ENCODE measurements at regions not wholly inside any gene's neighbourhood (a gene's known extent, or its start where the extent isn't known, plus 50 kb on each side); places are given as distances from the start of the nearest gene placed in this dataset.

DNA sequence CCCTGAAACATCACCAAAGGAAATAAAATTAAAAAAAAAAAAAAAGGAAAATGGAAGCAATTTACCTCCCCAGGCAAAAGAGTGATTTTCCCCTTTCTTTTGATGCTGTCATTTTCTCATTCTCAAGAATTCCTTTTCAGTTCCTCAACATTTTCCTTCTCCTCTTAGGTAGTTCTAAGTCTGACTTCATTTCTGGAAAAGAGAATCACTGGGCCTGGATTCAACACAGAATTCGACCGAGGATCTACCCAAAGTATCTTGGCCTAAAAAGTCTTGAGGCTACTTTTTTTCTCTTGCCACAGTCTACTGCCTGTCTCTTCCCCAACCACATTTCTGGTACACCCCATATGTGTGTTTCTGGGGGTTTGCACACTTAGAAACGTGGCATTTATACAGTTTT lies 717.8 kb upstream of the TBX3 start:
- 48% methylated on average over 3 of the region's 3 CpGs for WGBS (ENCODE audit: missing lambda C conversion rate)
- Histone ChIP-seq H3K4me2 (no peak overlapping the region), H3K4me3 (no peak overlapping the region), H3K4me1 (peaks cover 22% of the 10 kb centered on the region), H3K27ac (no peak overlapping the region), H3K9me3 (peaks cover 4% of the 10 kb centered on the region; the same call in 2 of the 3 replicates)
- ChIA-PET POLR2A (no interaction called here), CTCF (no interaction called here)
- no peak for ATAC-seq
- DNase-seq (ENCODE audit: low read depth in 1 of 2, low spot score in 1 of 2), result no peak
- FAIRE-seq, result no peak
- TF ChIP-seq, protein P1, sequence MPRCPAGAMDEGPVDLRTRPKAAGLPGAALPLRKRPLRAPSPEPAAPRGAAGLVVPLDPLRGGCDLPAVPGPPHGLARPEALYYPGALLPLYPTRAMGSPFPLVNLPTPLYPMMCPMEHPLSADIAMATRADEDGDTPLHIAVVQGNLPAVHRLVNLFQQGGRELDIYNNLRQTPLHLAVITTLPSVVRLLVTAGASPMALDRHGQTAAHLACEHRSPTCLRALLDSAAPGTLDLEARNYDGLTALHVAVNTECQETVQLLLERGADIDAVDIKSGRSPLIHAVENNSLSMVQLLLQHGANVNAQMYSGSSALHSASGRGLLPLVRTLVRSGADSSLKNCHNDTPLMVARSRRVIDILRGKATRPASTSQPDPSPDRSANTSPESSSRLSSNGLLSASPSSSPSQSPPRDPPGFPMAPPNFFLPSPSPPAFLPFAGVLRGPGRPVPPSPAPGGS (IDR thresholded peaks at IDR 0.05), result no peak
- TF ChIP-seq ZNF302 (CRISPR knock-in tag; IDR thresholded peaks at IDR 0.05) (no peak), NR3C1 (IDR thresholded peaks at IDR 0.05) (no peak), MAZ (IDR thresholded peaks at IDR 0.05; ENCODE audit: borderline replicate concordance, low read depth, low read length) (no peak)
- TF ChIP-seq, protein P2, sequence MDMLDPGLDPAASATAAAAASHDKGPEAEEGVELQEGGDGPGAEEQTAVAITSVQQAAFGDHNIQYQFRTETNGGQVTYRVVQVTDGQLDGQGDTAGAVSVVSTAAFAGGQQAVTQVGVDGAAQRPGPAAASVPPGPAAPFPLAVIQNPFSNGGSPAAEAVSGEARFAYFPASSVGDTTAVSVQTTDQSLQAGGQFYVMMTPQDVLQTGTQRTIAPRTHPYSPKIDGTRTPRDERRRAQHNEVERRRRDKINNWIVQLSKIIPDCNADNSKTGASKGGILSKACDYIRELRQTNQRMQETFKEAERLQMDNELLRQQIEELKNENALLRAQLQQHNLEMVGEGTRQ (IDR thresholded peaks at IDR 0.05), result no peak

DNA sequence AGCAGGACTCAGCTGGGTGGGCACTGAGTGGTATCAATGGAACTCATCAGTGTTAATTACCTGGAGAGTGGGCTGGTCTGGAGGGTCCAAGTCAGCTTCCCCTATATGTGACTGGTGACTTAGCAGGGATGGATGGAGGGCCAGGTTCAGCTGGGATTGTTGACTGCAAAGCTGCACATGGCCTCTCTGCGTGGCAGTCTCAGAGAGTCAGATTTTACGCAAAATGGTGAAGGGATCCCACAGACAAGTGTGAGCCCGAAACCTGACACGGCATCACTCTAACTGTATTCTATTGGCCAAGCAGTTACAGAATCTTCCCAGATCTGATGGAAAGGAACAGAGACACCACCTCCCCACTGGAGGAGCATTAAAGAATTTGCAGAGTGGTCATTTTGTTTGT lies 716.0 kb upstream of the TBX3 start:
- Histone ChIP-seq H3K9me3 (peaks cover 14% of the 10 kb centered on the region; the same call in 2 of the 3 replicates), H3K4me2 (no peak overlapping the region), H3K4me3 (no peak overlapping the region), H3K4me1 (peaks cover 20% of the 10 kb centered on the region), H3K27ac (no peak overlapping the region)
- 94% methylated on average over 4 of the region's 4 CpGs for WGBS (ENCODE audit: missing lambda C conversion rate)
- ChIA-PET CTCF (interaction anchor here (0.6 kb wide), 1 partner anchor 569 kb away, joined by 3 read pairs; no protein-coding TSS in a partner anchor), POLR2A (no interaction called here)
- FAIRE-seq (no peak), DNase-seq (ENCODE audit: low read depth in 1 of 2, low spot score in 1 of 2) (no peak), ATAC-seq (no peak)
- TF ChIP-seq, protein P3, sequence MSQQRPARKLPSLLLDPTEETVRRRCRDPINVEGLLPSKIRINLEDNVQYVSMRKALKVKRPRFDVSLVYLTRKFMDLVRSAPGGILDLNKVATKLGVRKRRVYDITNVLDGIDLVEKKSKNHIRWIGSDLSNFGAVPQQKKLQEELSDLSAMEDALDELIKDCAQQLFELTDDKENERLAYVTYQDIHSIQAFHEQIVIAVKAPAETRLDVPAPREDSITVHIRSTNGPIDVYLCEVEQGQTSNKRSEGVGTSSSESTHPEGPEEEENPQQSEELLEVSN (IDR thresholded peaks at IDR 0.05; ENCODE audit: borderline replicate concordance, low read depth), result no peak
- TF ChIP-seq HOXB5 (CRISPR knock-in tag; IDR thresholded peaks at IDR 0.05) (no peak), NPAS2 (CRISPR knock-in tag; IDR thresholded peaks at IDR 0.05; ENCODE audit: borderline replicate concordance) (no peak), HOXB13 (CRISPR knock-in tag; IDR thresholded peaks at IDR 0.05; ENCODE audit: low read depth) (no peak), RFX5 (IDR thresholded peaks at IDR 0.05) (no peak), BHLHE40 (IDR thresholded peaks at IDR 0.05; ENCODE audit: low read depth, low read length) (no peak), RNF2 (IDR thresholded peaks at IDR 0.05; ENCODE audit: borderline replicate concordance, low read depth) (no peak), HDAC2 (IDR thresholded peaks at IDR 0.05) (no peak), FOSB (CRISPR knock-in tag; IDR thresholded peaks at IDR 0.05) (no peak), PHF8 (IDR thresholded peaks at IDR 0.05; ENCODE audit: borderline replicate concordance, low read depth) (no peak), CHD4 (IDR thresholded peaks at IDR 0.05; ENCODE audit: borderline replicate concordance) (no peak), RAD21 (conservative IDR thresholded peaks at IDR 0.05 in 1 of 2, IDR thresholded peaks at IDR 0.05 in 1 of 2) (no peak)
- TF ChIP-seq, protein P4, sequence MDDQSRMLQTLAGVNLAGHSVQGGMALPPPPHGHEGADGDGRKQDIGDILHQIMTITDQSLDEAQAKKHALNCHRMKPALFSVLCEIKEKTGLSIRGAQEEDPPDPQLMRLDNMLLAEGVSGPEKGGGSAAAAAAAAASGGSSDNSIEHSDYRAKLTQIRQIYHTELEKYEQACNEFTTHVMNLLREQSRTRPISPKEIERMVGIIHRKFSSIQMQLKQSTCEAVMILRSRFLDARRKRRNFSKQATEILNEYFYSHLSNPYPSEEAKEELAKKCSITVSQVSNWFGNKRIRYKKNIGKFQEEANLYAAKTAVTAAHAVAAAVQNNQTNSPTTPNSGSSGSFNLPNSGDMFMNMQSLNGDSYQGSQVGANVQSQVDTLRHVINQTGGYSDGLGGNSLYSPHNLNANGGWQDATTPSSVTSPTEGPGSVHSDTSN (IDR thresholded peaks at IDR 0.05), result no peak
- TF ChIP-seq, protein P5, sequence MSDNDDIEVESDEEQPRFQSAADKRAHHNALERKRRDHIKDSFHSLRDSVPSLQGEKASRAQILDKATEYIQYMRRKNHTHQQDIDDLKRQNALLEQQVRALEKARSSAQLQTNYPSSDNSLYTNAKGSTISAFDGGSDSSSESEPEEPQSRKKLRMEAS (IDR thresholded peaks at IDR 0.05), result no peak

DNA sequence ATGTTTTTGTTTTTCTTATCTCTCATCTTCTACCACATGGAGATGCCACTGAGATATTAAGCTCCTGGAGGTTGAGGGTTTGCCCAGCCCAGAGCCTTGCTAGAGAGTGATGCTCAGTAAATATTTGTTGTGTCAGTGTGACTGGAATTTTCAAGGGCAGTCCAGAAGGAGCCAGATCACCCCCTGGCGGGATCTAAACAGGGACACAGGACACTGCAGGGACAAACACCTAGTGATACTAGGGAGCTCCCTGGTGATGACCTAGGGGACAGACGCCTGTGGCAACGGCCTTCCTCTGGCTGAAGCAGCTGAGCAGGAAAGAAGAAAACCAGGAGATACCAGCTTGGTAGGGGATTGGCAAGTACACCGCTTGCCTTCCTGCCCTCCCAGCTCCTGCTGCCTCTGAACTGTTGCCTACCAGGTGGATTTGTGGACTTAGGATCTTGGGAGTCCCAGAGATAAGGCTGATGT lies 714.4 kb upstream of the TBX3 start:
- DNase-seq (ENCODE audit: low read depth in 1 of 2, low spot score in 1 of 2), result peak; percentile 49 to 85
- WGBS (ENCODE audit: missing lambda C conversion rate), result 26% methylated on average over 4 of the region's 4 CpGs
- peak; percentile 87 to 93 for ATAC-seq
- ChIA-PET POLR2A (interaction anchor here (1.0 to 1.6 kb wide), 3 partner anchors 45 to 729 kb away, joined by 3 to 13 read pairs (median 3); partner anchors contain the start of gene TBX3), CTCF (interaction anchor here (0.6 to 2.0 kb wide), 25 partner anchors 9 to 736 kb away, joined by 3 to 18 read pairs (median 3); partner anchors contain the start of gene TBX3)
- peak overlapping the region; percentile 42 to 55; a peak in 3 of 6 replicates for H3K27ac ChIP-seq
- no peak for FAIRE-seq
- H3K4me2 ChIP-seq, result peak overlapping the region; percentile 33; the same call in 1 of the 3 replicates
- H3K4me3 ChIP-seq, result no peak overlapping the region
- peaks cover 14% of the 10 kb centered on the region; the same call in 2 of the 3 replicates for H3K9me3 ChIP-seq
- peaks cover 23% of the 10 kb centered on the region; the same call in 2 of the 3 replicates for H3K4me1 ChIP-seq
- no peak for TF ChIP-seq HDAC2 (IDR thresholded peaks at IDR 0.05)
- TF ChIP-seq ZFP36 (IDR thresholded peaks at IDR 0.05; ENCODE audit: borderline replicate concordance, partially characterized antibody), result no peak
- TF ChIP-seq GATA3 (IDR thresholded peaks at IDR 0.05; ENCODE audit: borderline replicate concordance), result no peak
- TF ChIP-seq HOXB13 (CRISPR knock-in tag; IDR thresholded peaks at IDR 0.05; ENCODE audit: low read depth), result no peak
- TF ChIP-seq, protein P6, sequence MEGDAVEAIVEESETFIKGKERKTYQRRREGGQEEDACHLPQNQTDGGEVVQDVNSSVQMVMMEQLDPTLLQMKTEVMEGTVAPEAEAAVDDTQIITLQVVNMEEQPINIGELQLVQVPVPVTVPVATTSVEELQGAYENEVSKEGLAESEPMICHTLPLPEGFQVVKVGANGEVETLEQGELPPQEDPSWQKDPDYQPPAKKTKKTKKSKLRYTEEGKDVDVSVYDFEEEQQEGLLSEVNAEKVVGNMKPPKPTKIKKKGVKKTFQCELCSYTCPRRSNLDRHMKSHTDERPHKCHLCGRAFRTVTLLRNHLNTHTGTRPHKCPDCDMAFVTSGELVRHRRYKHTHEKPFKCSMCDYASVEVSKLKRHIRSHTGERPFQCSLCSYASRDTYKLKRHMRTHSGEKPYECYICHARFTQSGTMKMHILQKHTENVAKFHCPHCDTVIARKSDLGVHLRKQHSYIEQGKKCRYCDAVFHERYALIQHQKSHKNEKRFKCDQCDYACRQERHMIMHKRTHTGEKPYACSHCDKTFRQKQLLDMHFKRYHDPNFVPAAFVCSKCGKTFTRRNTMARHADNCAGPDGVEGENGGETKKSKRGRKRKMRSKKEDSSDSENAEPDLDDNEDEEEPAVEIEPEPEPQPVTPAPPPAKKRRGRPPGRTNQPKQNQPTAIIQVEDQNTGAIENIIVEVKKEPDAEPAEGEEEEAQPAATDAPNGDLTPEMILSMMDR (IDR thresholded peaks at IDR 0.05), result peak; percentile 58
- no peak for TF ChIP-seq POLR2A (IDR thresholded peaks at IDR 0.05; ENCODE audit: low read length)
- no peak for TF ChIP-seq RARB (CRISPR knock-in tag; IDR thresholded peaks at IDR 0.05)
- TF ChIP-seq, protein P7, sequence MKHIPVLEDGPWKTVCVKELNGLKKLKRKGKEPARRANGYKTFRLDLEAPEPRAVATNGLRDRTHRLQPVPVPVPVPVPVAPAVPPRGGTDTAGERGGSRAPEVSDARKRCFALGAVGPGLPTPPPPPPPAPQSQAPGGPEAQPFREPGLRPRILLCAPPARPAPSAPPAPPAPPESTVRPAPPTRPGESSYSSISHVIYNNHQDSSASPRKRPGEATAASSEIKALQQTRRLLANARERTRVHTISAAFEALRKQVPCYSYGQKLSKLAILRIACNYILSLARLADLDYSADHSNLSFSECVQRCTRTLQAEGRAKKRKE (CRISPR knock-in tag; IDR thresholded peaks at IDR 0.05; ENCODE audit: low read depth), result no peak
- TF ChIP-seq, protein P8, sequence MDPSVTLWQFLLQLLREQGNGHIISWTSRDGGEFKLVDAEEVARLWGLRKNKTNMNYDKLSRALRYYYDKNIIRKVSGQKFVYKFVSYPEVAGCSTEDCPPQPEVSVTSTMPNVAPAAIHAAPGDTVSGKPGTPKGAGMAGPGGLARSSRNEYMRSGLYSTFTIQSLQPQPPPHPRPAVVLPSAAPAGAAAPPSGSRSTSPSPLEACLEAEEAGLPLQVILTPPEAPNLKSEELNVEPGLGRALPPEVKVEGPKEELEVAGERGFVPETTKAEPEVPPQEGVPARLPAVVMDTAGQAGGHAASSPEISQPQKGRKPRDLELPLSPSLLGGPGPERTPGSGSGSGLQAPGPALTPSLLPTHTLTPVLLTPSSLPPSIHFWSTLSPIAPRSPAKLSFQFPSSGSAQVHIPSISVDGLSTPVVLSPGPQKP (IDR thresholded peaks at IDR 0.05; ENCODE audit: low read depth, low read length), result no peak
- no peak for TF ChIP-seq MAFK (IDR thresholded peaks at IDR 0.05; ENCODE audit: partially characterized antibody)

Data from A549 (cell line).